Head of caudate nucleus (tissue), 42 donors: ENCODE measurements at regions not wholly inside any gene's neighbourhood (a gene's known extent, or its start where the extent isn't known, plus 50 kb on each side); places are given as distances from the start of the nearest gene placed in this dataset.

Source experiments
- DNase-seq, 42 donors: peaks; one replicate each; pipeline versions ENCODE4 v3.0.0 to v3.0.0-alpha.2; 2020 to 2021; ENCODE audit warnings: mixed read lengths in 7 of 42
- intact Hi-C: fragments of 100-400 bp; cut with DNase I; formaldehyde crosslinking; loops from one replicate; pipeline ENCODE4 v1.15.0; 2022

- intact Hi-C loops, result no loop called here
- DNase-seq, result no peak
These were observed 64.8 kb upstream of the UCN3 start for GRCh38 chr10:5299950-5300349.

GRCh38 chr10:5303504-5303903 lies 61.3 kb upstream of the UCN3 start:
- intact Hi-C loops, result no loop called here
- no peak for DNase-seq

- intact Hi-C loops, result no loop called here
- no peak for DNase-seq
These were observed 59.4 kb upstream of the UCN3 start for GRCh38 chr10:5305374-5305773.

- intact Hi-C loops, result no loop called here
- no peak for DNase-seq
These were observed 53.9 kb upstream of the UCN3 start for GRCh38 chr10:5310914-5311313.

GRCh38 chr10:5311617-5312016 lies 53.1 kb upstream of the UCN3 start:
- intact Hi-C loops, result no loop called here
- DNase-seq, result no peak

GRCh38 chr10:5314840-5315239 lies 49.9 kb upstream of the UCN3 start:
- no peak for DNase-seq
- intact Hi-C loops, result no loop called here
